T-helper 22 cell (primary cell): ENCODE measurements at regions not wholly inside any gene's neighbourhood (a gene's known extent, or its start where the extent isn't known, plus 50 kb on each side); places are given as distances from the start of the nearest gene placed in this dataset.

Source experiments
- DNase-seq: peaks from one replicate; pipeline ENCODE4 v3.0.0-alpha.2; 2020; ENCODE audit warnings: low read depth

GRCh38 chr5:116646611-116647289, 72.1 kb upstream of the SEMA6A start:
- no peak for DNase-seq

GRCh38 chr5:116645627-116646026, 71.0 kb upstream of the SEMA6A start:
- no peak for DNase-seq

- no peak for DNase-seq
Measured at GRCh38 chr5:116640236-116640635, 65.6 kb upstream of the SEMA6A start.

- DNase-seq, result no peak
Measured at GRCh38 chr5:116637149-116637740, 62.6 kb upstream of the SEMA6A start.

- DNase-seq, result no peak
Measured at GRCh38 chr5:116632890-116633289, 58.3 kb upstream of the SEMA6A start.

GRCh38 chr5:116631147-116631546, 56.5 kb upstream of the SEMA6A start:
- no peak for DNase-seq

GRCh38 chr5:116629168-116629567, 54.5 kb upstream of the SEMA6A start:
- no peak for DNase-seq

- no peak for DNase-seq
Measured at GRCh38 chr5:116626945-116627679, 52.5 kb upstream of the SEMA6A start.

- DNase-seq, result no peak
Measured at GRCh38 chr5:116626272-116626723, 51.7 kb upstream of the SEMA6A start.
